HCT116 (cell line): ENCODE measurements at regions not wholly inside any gene's neighbourhood (a gene's known extent, or its start where the extent isn't known, plus 50 kb on each side); places are given as distances from the start of the nearest gene placed in this dataset.

Experiments
- ATAC-seq: fragments of 200-7000 bp; cut with Tn5 transposase; 2 replicates; pipeline ENCODE4 v1.9.1; 2020; ENCODE audit warnings: mild to moderate bottlenecking, moderate library complexity
- BruUV-seq: library from RNA; stranded (reverse); fragments of 400-500 nt; replicated peaks from 2 replicates; lab custom pipeline; 2021; lab: Mats Ljungman, UMichigan
- CTCF ChIA-PET: fragments of 300-600 bp; sonication (Branson Sonifier 250); formaldehyde crosslinking; loops from one replicate; lab custom pipeline; 2021; ENCODE audit warnings: antibody characterized with exemption; lab: Charles Lee
- POLR2A ChIA-PET: fragments of 300-600, 350-600 bp; sonication (Branson Sonifier 250); formaldehyde crosslinking; loops from one replicate; lab custom pipeline; 2021; ENCODE audit warnings: antibody characterized with exemption; lab: Charles Lee
- RAD21 ChIA-PET, 2 experiments: fragments of 300-600 bp; sonication (Branson Sonifier 250); formaldehyde crosslinking; loops; one replicate each; lab custom pipeline; 2023; ENCODE audit warnings: low total read pairs in 2 of 2; ENCODE audit not compliant: uncharacterized antibody in 2 of 2, unreplicated experiment in 2 of 2, low non-redundant PET in 1 of 2; lab: Charles Lee
- DNase-seq: peaks from one replicate; pipeline ENCODE4 v3.0.0-alpha.2; 2010; ENCODE audit warnings: low read depth, low spot score
- H2AFZ ChIP-seq: fragments of 200-600 bp; shearing (Covaris generic), sonication (generic); 2 replicates; pipeline ENCODE4 v1.6.1; 2017; ENCODE audit warnings: low read depth, mixed run types, mixed read lengths, antibody characterized with exemption, low read length; ENCODE audit not compliant: poor library complexity, severe bottlenecking
- H3K27ac ChIP-seq: 2 replicates; pipeline ENCODE4 v1.5.1; 2012; ENCODE audit warnings: low read depth, low read length
- H3K27me3 ChIP-seq: fragments of 200-600 bp; sonication (generic); 2 replicates; pipeline ENCODE4 v1.6.1; 2016; ENCODE audit warnings: mixed run types, low read length, mixed read lengths; ENCODE audit not compliant: insufficient read depth
- H3K36me3 ChIP-seq, 2 experiments: fragments of 200-500 bp in 1 of 2; fragments of 200-600 bp in 1 of 2; sonication (Bioruptor generic) in 1 of 2; sonication (generic) in 1 of 2; 2 replicates each; pipeline versions ENCODE4 v1.5.1 to v1.6.1; 2014 to 2016; ENCODE audit warnings: low read length in 2 of 2, inconsistent platforms in 1 of 2, mixed read lengths in 1 of 2, mixed run types in 1 of 2; ENCODE audit not compliant: insufficient read depth in 2 of 2, control insufficient read depth in 1 of 2
- H3K4me1 ChIP-seq, 2 experiments: fragments of 200-600 bp in 1 of 2; sonication (generic) in 1 of 2; 2 replicates each; pipeline versions ENCODE4 v1.5.1 to v1.6.1; 2012 to 2017; ENCODE audit warnings: low read length in 2 of 2, inconsistent platforms in 1 of 2, mild to moderate bottlenecking in 1 of 2, mixed read lengths in 1 of 2, mixed run types in 1 of 2, moderate library complexity in 1 of 2; ENCODE audit not compliant: insufficient read depth in 2 of 2, control insufficient read depth in 1 of 2
- H3K4me2 ChIP-seq: fragments of 200-600 bp; sonication (generic); 2 replicates; pipeline ENCODE4 v1.6.1; 2017; ENCODE audit warnings: mixed run types, low read length, mixed read lengths
- H3K4me3 ChIP-seq, 2 experiments: fragments of 200-600 bp in 1 of 2; sonication (generic) in 1 of 2; replicated peaks in 1 of 2; 2 replicates each; pipeline ENCODE4 v1.5.1; 2011 to 2016; ENCODE audit warnings: low read length in 2 of 2, control low read depth in 1 of 2, low read depth in 1 of 2, mild to moderate bottlenecking in 1 of 2, mixed read lengths in 1 of 2, mixed run types in 1 of 2
- H3K79me2 ChIP-seq: fragments of 200-600 bp; sonication (generic); 2 replicates; pipeline ENCODE4 v1.6.1; 2017; ENCODE audit warnings: mild to moderate bottlenecking, mixed run types, low read length, moderate library complexity, mixed read lengths; ENCODE audit not compliant: insufficient read depth
- H3K9ac ChIP-seq: fragments of 200-600 bp; sonication (generic); 2 replicates; pipeline ENCODE4 v1.6.1; 2016; ENCODE audit warnings: low read length, mixed read lengths
- H3K9me2 ChIP-seq: fragments of 200-600 bp; sonication (generic), shearing (Covaris generic); 2 replicates; pipeline ENCODE4 v1.6.1; 2017; ENCODE audit warnings: mixed run types, mild to moderate bottlenecking, moderate library complexity; ENCODE audit not compliant: insufficient read depth
- H3K9me3 ChIP-seq, 2 experiments: fragments of 200-500 bp in 1 of 2; fragments of 200-600 bp in 1 of 2; sonication (Bioruptor generic) in 1 of 2; sonication (generic) in 1 of 2; 2 replicates each; pipeline ENCODE4 v1.6.1; 2014 to 2017; ENCODE audit warnings: low read length in 2 of 2, mixed read lengths in 2 of 2, inconsistent platforms in 1 of 2, low read depth in 1 of 2, mild to moderate bottlenecking in 1 of 2, mixed run types in 1 of 2, moderate library complexity in 1 of 2; ENCODE audit not compliant: control insufficient read depth in 1 of 2, insufficient read depth in 1 of 2
- H4K20me1 ChIP-seq: fragments of 200-600 bp; sonication (generic), shearing (Covaris generic); 2 replicates; pipeline ENCODE4 v1.6.1; 2017; ENCODE audit warnings: mixed run types, mild to moderate bottlenecking, moderate library complexity; ENCODE audit not compliant: insufficient read depth
- CTCF ChIP-seq, 3 experiments: fragments of 200-600 bp in 1 of 3; sonication (generic) in 1 of 3; IDR thresholded peaks in 2 of 3; conservative IDR thresholded peaks in 1 of 3; 2 replicates each; pipeline ENCODE4 v1.5.1; 2012 to 2017; ENCODE audit warnings: low read depth in 2 of 3, low read length in 2 of 3, antibody characterized with exemption in 1 of 3, borderline replicate concordance in 1 of 3, control low read depth in 1 of 3, mild to moderate bottlenecking in 1 of 3, mixed read lengths in 1 of 3, mixed run types in 1 of 3, moderate library complexity in 1 of 3; ENCODE audit not compliant: insufficient read depth in 1 of 3
- EZH2phosphoT487 ChIP-seq: fragments of 200-600 bp; IDR thresholded peaks from 2 replicates; pipeline ENCODE4 v1.6.1; 2018; ENCODE audit warnings: antibody characterized with exemption, borderline replicate concordance
- FOSL1 ChIP-seq: IDR thresholded peaks from 2 replicates; pipeline ENCODE4 v1.6.1; 2012; ENCODE audit warnings: low read depth
- MAX ChIP-seq: IDR thresholded peaks from 2 replicates; pipeline ENCODE4 v1.6.1; 2012
- POLR2AphosphoS5 ChIP-seq: IDR thresholded peaks from 2 replicates; pipeline ENCODE4 v1.6.1; 2011; ENCODE audit warnings: mild to moderate bottlenecking, low read depth, low read length, moderate library complexity
- REST ChIP-seq: IDR thresholded peaks from 2 replicates; pipeline ENCODE4 v1.6.1; 2012; ENCODE audit warnings: low read depth
- SP1 ChIP-seq: IDR thresholded peaks from 2 replicates; pipeline ENCODE4 v1.6.1; 2012; ENCODE audit warnings: low read depth
- TCF7L2 ChIP-seq: IDR thresholded peaks from 2 replicates; pipeline ENCODE4 v1.7.0; 2011; ENCODE audit warnings: borderline replicate concordance, inconsistent platforms; ENCODE audit not compliant: insufficient read depth, insufficient read length; ENCODE audit errors: extremely low read depth
- YY1 ChIP-seq: IDR thresholded peaks from 2 replicates; pipeline ENCODE4 v1.6.1; 2011; ENCODE audit warnings: low read length, low read depth, moderate library complexity, mild to moderate bottlenecking; ENCODE audit not compliant: insufficient replicate concordance; ENCODE audit errors: extremely low read depth
- ZFX ChIP-seq: fragments of 450-650 bp; IDR thresholded peaks from 2 replicates; pipeline ENCODE4 v1.6.1; 2017
- ZNF274 ChIP-seq: fragments of 200-500 bp; sonication (Bioruptor generic); IDR thresholded peaks from 2 replicates; pipeline ENCODE4 v1.6.1; 2014; ENCODE audit warnings: mild to moderate bottlenecking, low read depth, low read length, inconsistent platforms
- intact Hi-C: fragments of 100-400 bp; cut with micrococcal nuclease; formaldehyde crosslinking; loops from 2 replicates; pipeline ENCODE4 v1.10.0; 2022
- TF ChIP-seq, protein P1 (sequence below): IDR thresholded peaks from 2 replicates; pipeline ENCODE4 v1.6.1; 2012

DNA sequence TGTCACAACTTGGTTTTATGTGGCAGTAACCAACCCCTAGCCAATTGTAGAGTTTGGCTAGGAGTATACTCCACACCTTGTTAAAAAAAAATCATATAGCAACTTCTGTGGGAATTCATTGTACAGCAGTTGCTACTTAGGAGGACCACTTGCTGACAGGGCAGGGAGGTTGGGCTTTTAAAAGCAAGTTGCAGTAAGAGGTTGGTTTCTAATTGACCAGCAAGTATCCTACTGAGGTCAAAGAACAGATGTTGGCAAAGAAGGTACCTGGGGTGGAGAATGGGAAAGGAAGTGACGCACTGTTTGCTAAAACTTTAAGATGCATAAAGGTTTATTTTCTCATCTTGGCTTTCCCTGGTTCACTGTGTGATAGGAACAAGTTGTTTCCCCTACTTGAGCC lies 104.6 kb downstream of the TBX3 start:
- TF ChIP-seq, protein P1, sequence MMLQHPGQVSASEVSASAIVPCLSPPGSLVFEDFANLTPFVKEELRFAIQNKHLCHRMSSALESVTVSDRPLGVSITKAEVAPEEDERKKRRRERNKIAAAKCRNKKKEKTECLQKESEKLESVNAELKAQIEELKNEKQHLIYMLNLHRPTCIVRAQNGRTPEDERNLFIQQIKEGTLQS, result no peak
- TF ChIP-seq EZH2phosphoT487 (no peak), YY1 (no peak), POLR2AphosphoS5 (no peak), ZFX (no peak), FOSL1 (no peak), SP1 (no peak), MAX (no peak), REST (no peak), TCF7L2 (no peak), CTCF (IDR thresholded peaks at IDR 0.05 in 2 of 3, conservative IDR thresholded peaks at IDR 0.05 in 1 of 3; ENCODE audit: borderline replicate concordance in 1 of 3, insufficient read depth in 1 of 3, low read depth in 2 of 3, low read length in 2 of 3) (no peak), ZNF274 (no peak)
- Histone ChIP-seq H3K27ac (no peak overlapping the region), H3K9me3 (no peaks in the 10 kb centered on the region), H3K9me2 (no peaks in the 10 kb centered on the region), H2AFZ (no peak overlapping the region), H3K4me3 (no peak overlapping the region), H3K36me3 (no peaks in the 10 kb centered on the region), H4K20me1 (no peaks in the 10 kb centered on the region), H3K27me3 (peaks cover 9% of the 10 kb centered on the region; the same call in 1 of the 2 replicates), H3K9ac (no peak overlapping the region), H3K79me2 (no peaks in the 10 kb centered on the region), H3K4me1 (no peaks in the 10 kb centered on the region), H3K4me2 (no peak overlapping the region)
- POLR2A ChIA-PET, result no interaction called here
- CTCF ChIA-PET, result no interaction called here
- DNase-seq, result no peak
- BruUV-seq, result no TSS peak
- RAD21 ChIA-PET, result no interaction called here
- intact Hi-C loops, result no loop called here
- ATAC-seq, result no peak
